ENCODE measurements at regions not wholly inside any gene's neighbourhood (a gene's known extent, or its start where the extent isn't known, plus 50 kb on each side); places are given as distances from the start of the nearest gene placed in this dataset.
A peak's percentile ranks its signal among the peaks of the same experiment; 100 is the strongest.
"Not testable (repeated sequence)": the region's sequence is repeated elsewhere in the genome, so short reads cannot be mapped to it uniquely, and the experiment has no call there.

GRCh38 chr10:55223352-55223751 is 422.3 kb upstream of the PCDH15 start:
- DNase-seq = no peak

GRCh38 chr10:55220975-55221374 is 419.9 kb upstream of the PCDH15 start:
- DNase-seq = no peak

- no peak for DNase-seq
These were observed 414.7 kb upstream of the PCDH15 start for GRCh38 chr10:55215699-55216098.

- DNase-seq = no peak
These were observed 413.6 kb upstream of the PCDH15 start for GRCh38 chr10:55214608-55215007.

GRCh38 chr10:55212051-55212450 is 411.0 kb upstream of the PCDH15 start:
- DNase-seq = peak; percentile 2

GRCh38 chr10:55203874-55204273 is 402.8 kb upstream of the PCDH15 start:
- no peak for DNase-seq

GRCh38 chr10:55203319-55203718 is 402.3 kb upstream of the PCDH15 start:
- no peak for DNase-seq

- no peak for DNase-seq
These were observed 399.0 kb upstream of the PCDH15 start for GRCh38 chr10:55200020-55200419.

GRCh38 chr10:55191236-55191860 is 390.3 kb upstream of the PCDH15 start:
- DNase-seq = no peak

- DNase-seq = peak; percentile 3
These were observed 383.0 kb upstream of the PCDH15 start for GRCh38 chr10:55183993-55184392.

- DNase-seq = no peak
These were observed 379.3 kb upstream of the PCDH15 start for GRCh38 chr10:55180357-55180756.

GRCh38 chr10:55174419-55174818 is 373.4 kb upstream of the PCDH15 start:
- DNase-seq = no peak

- DNase-seq = no peak
These were observed 368.5 kb upstream of the PCDH15 start for GRCh38 chr10:55169493-55169892.

- no peak for DNase-seq
These were observed 367.3 kb upstream of the PCDH15 start for GRCh38 chr10:55168343-55168742.

- DNase-seq = no peak
These were observed 362.5 kb upstream of the PCDH15 start for GRCh38 chr10:55163388-55163979.

- DNase-seq = not testable (repeated sequence)
These were observed 361.3 kb upstream of the PCDH15 start for GRCh38 chr10:55162321-55162720.

GRCh38 chr10:55160655-55161283 is 359.7 kb upstream of the PCDH15 start:
- no peak for DNase-seq

GRCh38 chr10:55158633-55159032 is 357.6 kb upstream of the PCDH15 start:
- no peak for DNase-seq

- DNase-seq = no peak
These were observed 345.0 kb upstream of the PCDH15 start for GRCh38 chr10:55146032-55146431.

- no peak for DNase-seq
These were observed 343.0 kb upstream of the PCDH15 start for GRCh38 chr10:55144001-55144400.

- DNase-seq = no peak
These were observed 340.9 kb upstream of the PCDH15 start for GRCh38 chr10:55141892-55142291.

- DNase-seq = no peak
These were observed 336.0 kb upstream of the PCDH15 start for GRCh38 chr10:55137063-55137462.

GRCh38 chr10:55104738-55105137 is 303.7 kb upstream of the PCDH15 start:
- no peak for DNase-seq

GRCh38 chr10:55098452-55098851 is 297.4 kb upstream of the PCDH15 start:
- no peak for DNase-seq

Data from NCI-H526 treated with DMSO at 0.1 percent for 48 hours (cell line).